HCT116 (cell line): ENCODE measurements at regions not wholly inside any gene's neighbourhood (a gene's known extent, or its start where the extent isn't known, plus 50 kb on each side); places are given as distances from the start of the nearest gene placed in this dataset.

Experiments used
- ATAC-seq: fragments of 200-7000 bp; cut with Tn5 transposase; 2 replicates; pipeline ENCODE4 v1.9.1; 2020; ENCODE audit warnings: mild to moderate bottlenecking, moderate library complexity
- BruUV-seq: library from RNA; stranded (reverse); fragments of 400-500 nt; replicated peaks from 2 replicates; lab custom pipeline; 2021; lab: Mats Ljungman, UMichigan
- CTCF ChIA-PET: fragments of 300-600 bp; sonication (Branson Sonifier 250); formaldehyde crosslinking; loops from one replicate; lab custom pipeline; 2021; ENCODE audit warnings: antibody characterized with exemption; lab: Charles Lee
- POLR2A ChIA-PET: fragments of 300-600, 350-600 bp; sonication (Branson Sonifier 250); formaldehyde crosslinking; loops from one replicate; lab custom pipeline; 2021; ENCODE audit warnings: antibody characterized with exemption; lab: Charles Lee
- RAD21 ChIA-PET, 2 experiments: fragments of 300-600 bp; sonication (Branson Sonifier 250); formaldehyde crosslinking; loops; one replicate each; lab custom pipeline; 2023; ENCODE audit warnings: low total read pairs in 2 of 2; ENCODE audit not compliant: uncharacterized antibody in 2 of 2, unreplicated experiment in 2 of 2, low non-redundant PET in 1 of 2; lab: Charles Lee
- DNase-seq: peaks from one replicate; pipeline ENCODE4 v3.0.0-alpha.2; 2010; ENCODE audit warnings: low read depth, low spot score
- H2AFZ ChIP-seq: fragments of 200-600 bp; shearing (Covaris generic), sonication (generic); 2 replicates; pipeline ENCODE4 v1.6.1; 2017; ENCODE audit warnings: low read depth, mixed run types, mixed read lengths, antibody characterized with exemption, low read length; ENCODE audit not compliant: poor library complexity, severe bottlenecking
- H3K27ac ChIP-seq: 2 replicates; pipeline ENCODE4 v1.5.1; 2012; ENCODE audit warnings: low read depth, low read length
- H3K27me3 ChIP-seq: fragments of 200-600 bp; sonication (generic); 2 replicates; pipeline ENCODE4 v1.6.1; 2016; ENCODE audit warnings: mixed run types, low read length, mixed read lengths; ENCODE audit not compliant: insufficient read depth
- H3K36me3 ChIP-seq, 2 experiments: fragments of 200-500 bp in 1 of 2; fragments of 200-600 bp in 1 of 2; sonication (Bioruptor generic) in 1 of 2; sonication (generic) in 1 of 2; 2 replicates each; pipeline versions ENCODE4 v1.5.1 to v1.6.1; 2014 to 2016; ENCODE audit warnings: low read length in 2 of 2, inconsistent platforms in 1 of 2, mixed read lengths in 1 of 2, mixed run types in 1 of 2; ENCODE audit not compliant: insufficient read depth in 2 of 2, control insufficient read depth in 1 of 2
- H3K4me1 ChIP-seq, 2 experiments: fragments of 200-600 bp in 1 of 2; sonication (generic) in 1 of 2; 2 replicates each; pipeline versions ENCODE4 v1.5.1 to v1.6.1; 2012 to 2017; ENCODE audit warnings: low read length in 2 of 2, inconsistent platforms in 1 of 2, mild to moderate bottlenecking in 1 of 2, mixed read lengths in 1 of 2, mixed run types in 1 of 2, moderate library complexity in 1 of 2; ENCODE audit not compliant: insufficient read depth in 2 of 2, control insufficient read depth in 1 of 2
- H3K4me2 ChIP-seq: fragments of 200-600 bp; sonication (generic); 2 replicates; pipeline ENCODE4 v1.6.1; 2017; ENCODE audit warnings: mixed run types, low read length, mixed read lengths
- H3K4me3 ChIP-seq, 2 experiments: fragments of 200-600 bp in 1 of 2; sonication (generic) in 1 of 2; replicated peaks in 1 of 2; 2 replicates each; pipeline ENCODE4 v1.5.1; 2011 to 2016; ENCODE audit warnings: low read length in 2 of 2, control low read depth in 1 of 2, low read depth in 1 of 2, mild to moderate bottlenecking in 1 of 2, mixed read lengths in 1 of 2, mixed run types in 1 of 2
- H3K79me2 ChIP-seq: fragments of 200-600 bp; sonication (generic); 2 replicates; pipeline ENCODE4 v1.6.1; 2017; ENCODE audit warnings: mild to moderate bottlenecking, mixed run types, low read length, moderate library complexity, mixed read lengths; ENCODE audit not compliant: insufficient read depth
- H3K9ac ChIP-seq: fragments of 200-600 bp; sonication (generic); 2 replicates; pipeline ENCODE4 v1.6.1; 2016; ENCODE audit warnings: low read length, mixed read lengths
- H3K9me2 ChIP-seq: fragments of 200-600 bp; sonication (generic), shearing (Covaris generic); 2 replicates; pipeline ENCODE4 v1.6.1; 2017; ENCODE audit warnings: mixed run types, mild to moderate bottlenecking, moderate library complexity; ENCODE audit not compliant: insufficient read depth
- H3K9me3 ChIP-seq, 2 experiments: fragments of 200-500 bp in 1 of 2; fragments of 200-600 bp in 1 of 2; sonication (Bioruptor generic) in 1 of 2; sonication (generic) in 1 of 2; 2 replicates each; pipeline ENCODE4 v1.6.1; 2014 to 2017; ENCODE audit warnings: low read length in 2 of 2, mixed read lengths in 2 of 2, inconsistent platforms in 1 of 2, low read depth in 1 of 2, mild to moderate bottlenecking in 1 of 2, mixed run types in 1 of 2, moderate library complexity in 1 of 2; ENCODE audit not compliant: control insufficient read depth in 1 of 2, insufficient read depth in 1 of 2
- H4K20me1 ChIP-seq: fragments of 200-600 bp; sonication (generic), shearing (Covaris generic); 2 replicates; pipeline ENCODE4 v1.6.1; 2017; ENCODE audit warnings: mixed run types, mild to moderate bottlenecking, moderate library complexity; ENCODE audit not compliant: insufficient read depth
- CBX3 ChIP-seq: IDR thresholded peaks from 2 replicates; pipeline ENCODE4 v1.6.1; 2012; ENCODE audit warnings: low read depth
- CEBPB ChIP-seq: IDR thresholded peaks from 2 replicates; pipeline ENCODE4 v1.6.1; 2012; ENCODE audit warnings: low read depth
- ELF1 ChIP-seq: IDR thresholded peaks from 2 replicates; pipeline ENCODE4 v1.6.1; 2012; ENCODE audit warnings: low read depth, borderline replicate concordance
- EZH2 ChIP-seq: fragments of 200-600 bp; sonication (generic); IDR thresholded peaks from 2 replicates; pipeline ENCODE4 v1.6.1; 2017; ENCODE audit warnings: antibody characterized with exemption, mixed run types
- EZH2phosphoT487 ChIP-seq: fragments of 200-600 bp; IDR thresholded peaks from 2 replicates; pipeline ENCODE4 v1.6.1; 2018; ENCODE audit warnings: antibody characterized with exemption, borderline replicate concordance
- FOSL1 ChIP-seq: IDR thresholded peaks from 2 replicates; pipeline ENCODE4 v1.6.1; 2012; ENCODE audit warnings: low read depth
- JUND ChIP-seq: IDR thresholded peaks from 2 replicates; pipeline ENCODE4 v1.6.1; 2012
- RAD21 ChIP-seq: IDR thresholded peaks from 2 replicates; pipeline ENCODE4 v1.6.1; 2012; ENCODE audit warnings: low read depth, mild to moderate bottlenecking
- SIN3A ChIP-seq: IDR thresholded peaks from 2 replicates; pipeline ENCODE4 v1.6.1; 2012; ENCODE audit warnings: low read depth
- SP1 ChIP-seq: IDR thresholded peaks from 2 replicates; pipeline ENCODE4 v1.6.1; 2012; ENCODE audit warnings: low read depth
- SRF ChIP-seq: IDR thresholded peaks from 2 replicates; pipeline ENCODE4 v1.6.1; 2012; ENCODE audit warnings: low read depth
- TCF7L2 ChIP-seq: IDR thresholded peaks from 2 replicates; pipeline ENCODE4 v1.7.0; 2011; ENCODE audit warnings: borderline replicate concordance, inconsistent platforms; ENCODE audit not compliant: insufficient read depth, insufficient read length; ENCODE audit errors: extremely low read depth
- ZFX ChIP-seq: fragments of 450-650 bp; IDR thresholded peaks from 2 replicates; pipeline ENCODE4 v1.6.1; 2017
- ZNF274 ChIP-seq: fragments of 200-500 bp; sonication (Bioruptor generic); IDR thresholded peaks from 2 replicates; pipeline ENCODE4 v1.6.1; 2014; ENCODE audit warnings: mild to moderate bottlenecking, low read depth, low read length, inconsistent platforms
- intact Hi-C: fragments of 100-400 bp; cut with micrococcal nuclease; formaldehyde crosslinking; loops from 2 replicates; pipeline ENCODE4 v1.10.0; 2022
- TF ChIP-seq, protein P1 (sequence below): IDR thresholded peaks from 2 replicates; pipeline ENCODE4 v1.6.1; 2012
- TF ChIP-seq, protein P2 (sequence below), 3 experiments: fragments of 200-600 bp in 1 of 3; sonication (generic) in 1 of 3; IDR thresholded peaks in 2 of 3; conservative IDR thresholded peaks in 1 of 3; 2 replicates each; pipeline ENCODE4 v1.5.1; 2012 to 2017; ENCODE audit warnings: low read depth in 2 of 3, low read length in 2 of 3, antibody characterized with exemption in 1 of 3, borderline replicate concordance in 1 of 3, control low read depth in 1 of 3, mild to moderate bottlenecking in 1 of 3, mixed read lengths in 1 of 3, mixed run types in 1 of 3, moderate library complexity in 1 of 3; ENCODE audit not compliant: insufficient read depth in 1 of 3
- TF ChIP-seq, protein P3 (sequence below): IDR thresholded peaks from 2 replicates; pipeline ENCODE4 v1.6.1; 2011; ENCODE audit warnings: mild to moderate bottlenecking, low read length, moderate library complexity; ENCODE audit not compliant: insufficient replicate concordance; ENCODE audit errors: extremely low read depth
- TF ChIP-seq, protein P4 (sequence below): IDR thresholded peaks from 2 replicates; pipeline ENCODE4 v1.6.1; 2012; ENCODE audit warnings: low read depth
- TF ChIP-seq, protein P5 (sequence below): IDR thresholded peaks from 2 replicates; pipeline ENCODE4 v1.6.1; 2012

DNA sequence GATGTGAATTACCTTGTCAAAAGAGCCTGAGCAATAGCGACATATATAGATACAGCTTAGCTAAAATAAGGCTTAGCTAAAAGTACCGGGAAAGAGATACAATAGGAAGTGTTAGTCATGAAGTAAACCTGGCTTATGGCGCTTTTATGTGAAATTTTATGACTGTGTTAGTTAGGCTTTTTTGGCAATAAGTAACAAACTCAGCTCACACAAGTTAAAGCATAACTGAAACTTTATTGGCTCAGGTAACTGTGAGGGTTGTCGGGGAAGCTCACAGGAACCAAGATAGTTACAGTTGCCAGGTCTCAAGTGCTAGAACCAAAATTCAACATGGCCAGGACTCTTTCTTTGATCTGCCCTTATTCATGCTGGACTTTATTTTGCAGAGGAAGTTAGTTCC is 925.0 kb upstream of the GYPC start:
- Histone ChIP-seq H3K36me3 (no peaks in the 10 kb centered on the region), H3K27me3 (no peaks in the 10 kb centered on the region), H3K4me2 (no peak overlapping the region), H4K20me1 (no peaks in the 10 kb centered on the region), H3K4me1 (no peaks in the 10 kb centered on the region), H3K9me3 (peaks cover 3 to 24% of the 10 kb centered on the region in 2 experiments; a peak in 2 of 4 replicates), H3K79me2 (no peaks in the 10 kb centered on the region), H3K9me2 (no peaks in the 10 kb centered on the region), H2AFZ (no peak overlapping the region), H3K9ac (no peak overlapping the region), H3K4me3 (no peak overlapping the region), H3K27ac (no peak overlapping the region)
- no TSS peak for BruUV-seq
- ATAC-seq, result no peak
- ChIA-PET POLR2A (no interaction called here), RAD21 (no interaction called here), CTCF (no interaction called here)
- intact Hi-C loops, result no loop called here
- no peak for TF ChIP-seq SIN3A
- TF ChIP-seq TCF7L2, result no peak
- TF ChIP-seq CEBPB, result no peak
- TF ChIP-seq, protein P1, sequence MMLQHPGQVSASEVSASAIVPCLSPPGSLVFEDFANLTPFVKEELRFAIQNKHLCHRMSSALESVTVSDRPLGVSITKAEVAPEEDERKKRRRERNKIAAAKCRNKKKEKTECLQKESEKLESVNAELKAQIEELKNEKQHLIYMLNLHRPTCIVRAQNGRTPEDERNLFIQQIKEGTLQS, result no peak
- no peak for TF ChIP-seq FOSL1
- no peak for TF ChIP-seq SRF
- TF ChIP-seq, protein P2, sequence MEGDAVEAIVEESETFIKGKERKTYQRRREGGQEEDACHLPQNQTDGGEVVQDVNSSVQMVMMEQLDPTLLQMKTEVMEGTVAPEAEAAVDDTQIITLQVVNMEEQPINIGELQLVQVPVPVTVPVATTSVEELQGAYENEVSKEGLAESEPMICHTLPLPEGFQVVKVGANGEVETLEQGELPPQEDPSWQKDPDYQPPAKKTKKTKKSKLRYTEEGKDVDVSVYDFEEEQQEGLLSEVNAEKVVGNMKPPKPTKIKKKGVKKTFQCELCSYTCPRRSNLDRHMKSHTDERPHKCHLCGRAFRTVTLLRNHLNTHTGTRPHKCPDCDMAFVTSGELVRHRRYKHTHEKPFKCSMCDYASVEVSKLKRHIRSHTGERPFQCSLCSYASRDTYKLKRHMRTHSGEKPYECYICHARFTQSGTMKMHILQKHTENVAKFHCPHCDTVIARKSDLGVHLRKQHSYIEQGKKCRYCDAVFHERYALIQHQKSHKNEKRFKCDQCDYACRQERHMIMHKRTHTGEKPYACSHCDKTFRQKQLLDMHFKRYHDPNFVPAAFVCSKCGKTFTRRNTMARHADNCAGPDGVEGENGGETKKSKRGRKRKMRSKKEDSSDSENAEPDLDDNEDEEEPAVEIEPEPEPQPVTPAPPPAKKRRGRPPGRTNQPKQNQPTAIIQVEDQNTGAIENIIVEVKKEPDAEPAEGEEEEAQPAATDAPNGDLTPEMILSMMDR (IDR thresholded peaks at IDR 0.05 in 2 of 3, conservative IDR thresholded peaks at IDR 0.05 in 1 of 3; ENCODE audit: borderline replicate concordance in 1 of 3, insufficient read depth in 1 of 3, low read depth in 2 of 3, low read length in 2 of 3), result no peak
- TF ChIP-seq EZH2, result no peak
- no peak for TF ChIP-seq ZFX
- TF ChIP-seq SP1, result no peak
- TF ChIP-seq ELF1, result no peak
- TF ChIP-seq RAD21, result no peak
- TF ChIP-seq, protein P3, sequence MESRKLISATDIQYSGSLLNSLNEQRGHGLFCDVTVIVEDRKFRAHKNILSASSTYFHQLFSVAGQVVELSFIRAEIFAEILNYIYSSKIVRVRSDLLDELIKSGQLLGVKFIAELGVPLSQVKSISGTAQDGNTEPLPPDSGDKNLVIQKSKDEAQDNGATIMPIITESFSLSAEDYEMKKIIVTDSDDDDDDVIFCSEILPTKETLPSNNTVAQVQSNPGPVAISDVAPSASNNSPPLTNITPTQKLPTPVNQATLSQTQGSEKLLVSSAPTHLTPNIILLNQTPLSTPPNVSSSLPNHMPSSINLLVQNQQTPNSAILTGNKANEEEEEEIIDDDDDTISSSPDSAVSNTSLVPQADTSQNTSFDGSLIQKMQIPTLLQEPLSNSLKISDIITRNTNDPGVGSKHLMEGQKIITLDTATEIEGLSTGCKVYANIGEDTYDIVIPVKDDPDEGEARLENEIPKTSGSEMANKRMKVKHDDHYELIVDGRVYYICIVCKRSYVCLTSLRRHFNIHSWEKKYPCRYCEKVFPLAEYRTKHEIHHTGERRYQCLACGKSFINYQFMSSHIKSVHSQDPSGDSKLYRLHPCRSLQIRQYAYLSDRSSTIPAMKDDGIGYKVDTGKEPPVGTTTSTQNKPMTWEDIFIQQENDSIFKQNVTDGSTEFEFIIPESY, result no peak
- TF ChIP-seq CBX3, result no peak
- TF ChIP-seq EZH2phosphoT487, result no peak
- no peak for TF ChIP-seq JUND
- no peak for TF ChIP-seq ZNF274
- TF ChIP-seq, protein P4, sequence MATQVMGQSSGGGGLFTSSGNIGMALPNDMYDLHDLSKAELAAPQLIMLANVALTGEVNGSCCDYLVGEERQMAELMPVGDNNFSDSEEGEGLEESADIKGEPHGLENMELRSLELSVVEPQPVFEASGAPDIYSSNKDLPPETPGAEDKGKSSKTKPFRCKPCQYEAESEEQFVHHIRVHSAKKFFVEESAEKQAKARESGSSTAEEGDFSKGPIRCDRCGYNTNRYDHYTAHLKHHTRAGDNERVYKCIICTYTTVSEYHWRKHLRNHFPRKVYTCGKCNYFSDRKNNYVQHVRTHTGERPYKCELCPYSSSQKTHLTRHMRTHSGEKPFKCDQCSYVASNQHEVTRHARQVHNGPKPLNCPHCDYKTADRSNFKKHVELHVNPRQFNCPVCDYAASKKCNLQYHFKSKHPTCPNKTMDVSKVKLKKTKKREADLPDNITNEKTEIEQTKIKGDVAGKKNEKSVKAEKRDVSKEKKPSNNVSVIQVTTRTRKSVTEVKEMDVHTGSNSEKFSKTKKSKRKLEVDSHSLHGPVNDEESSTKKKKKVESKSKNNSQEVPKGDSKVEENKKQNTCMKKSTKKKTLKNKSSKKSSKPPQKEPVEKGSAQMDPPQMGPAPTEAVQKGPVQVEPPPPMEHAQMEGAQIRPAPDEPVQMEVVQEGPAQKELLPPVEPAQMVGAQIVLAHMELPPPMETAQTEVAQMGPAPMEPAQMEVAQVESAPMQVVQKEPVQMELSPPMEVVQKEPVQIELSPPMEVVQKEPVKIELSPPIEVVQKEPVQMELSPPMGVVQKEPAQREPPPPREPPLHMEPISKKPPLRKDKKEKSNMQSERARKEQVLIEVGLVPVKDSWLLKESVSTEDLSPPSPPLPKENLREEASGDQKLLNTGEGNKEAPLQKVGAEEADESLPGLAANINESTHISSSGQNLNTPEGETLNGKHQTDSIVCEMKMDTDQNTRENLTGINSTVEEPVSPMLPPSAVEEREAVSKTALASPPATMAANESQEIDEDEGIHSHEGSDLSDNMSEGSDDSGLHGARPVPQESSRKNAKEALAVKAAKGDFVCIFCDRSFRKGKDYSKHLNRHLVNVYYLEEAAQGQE, result no peak
- TF ChIP-seq, protein P5, sequence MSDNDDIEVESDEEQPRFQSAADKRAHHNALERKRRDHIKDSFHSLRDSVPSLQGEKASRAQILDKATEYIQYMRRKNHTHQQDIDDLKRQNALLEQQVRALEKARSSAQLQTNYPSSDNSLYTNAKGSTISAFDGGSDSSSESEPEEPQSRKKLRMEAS, result no peak
- DNase-seq, result no peak
